Esophagus muscularis mucosa (tissue), 4 donors: ENCODE measurements at regions not wholly inside any gene's neighbourhood (a gene's known extent, or its start where the extent isn't known, plus 50 kb on each side); places are given as distances from the start of the nearest gene placed in this dataset.

Experiments used
- DNase-seq: peaks from one replicate; pipeline ENCODE4 v3.0.0-alpha.2; 2017; ENCODE audit errors: extremely low spot score
- H3K27ac ChIP-seq, 4 donors: fragments of 200-600 bp; sonication (generic); replicated peaks in 1 of 4; 1 replicate in 3 of 4; 2 replicates in 1 of 4; pipeline ENCODE4 v1.5.1; 2016 to 2019; ENCODE audit warnings: mild to moderate bottlenecking in 1 of 4
- H3K27me3 ChIP-seq, 4 donors: fragments of 200-600 bp; sonication (generic); one replicate each; pipeline versions ENCODE4 v1.5.1 to v1.6.0; 2016 to 2019
- H3K36me3 ChIP-seq, 4 donors: fragments of 200-600 bp; sonication (generic); one replicate each; pipeline ENCODE4 v1.5.1; 2016 to 2019
- H3K4me1 ChIP-seq, 4 donors: fragments of 200-600 bp; sonication (generic); one replicate each; pipeline ENCODE4 v1.5.1; 2016 to 2019
- H3K4me3 ChIP-seq, 4 donors: fragments of 200-600 bp; sonication (generic); 1 replicate in 2 of 4; 2 replicates in 2 of 4; pipeline ENCODE4 v1.5.1; 2016 to 2019; ENCODE audit warnings: mild to moderate bottlenecking in 4 of 4, moderate library complexity in 1 of 4
- H3K9me3 ChIP-seq, 4 donors: fragments of 200-600 bp; sonication (generic); 1 replicate in 3 of 4; 2 replicates in 1 of 4; pipeline ENCODE4 v1.5.1; 2016 to 2019
- EP300 ChIP-seq: sonication (generic); formaldehyde crosslinking; IDR thresholded peaks from one replicate; pipeline ENCODE4 v1.6.1; 2017; ENCODE audit warnings: antibody characterized with exemption
- POLR2A ChIP-seq: fragments of 450-650 bp; IDR thresholded peaks from one replicate; pipeline ENCODE4 v1.6.1; 2017; ENCODE audit warnings: antibody characterized with exemption, moderate library complexity, mild to moderate bottlenecking, low read depth
- POLR2AphosphoS5 ChIP-seq, 2 donors: sonication (generic); formaldehyde crosslinking; IDR thresholded peaks; one replicate each; pipeline ENCODE4 v1.6.1; 2017; ENCODE audit warnings: antibody characterized with exemption in 2 of 2
- WGBS: methylation state at CpG from one replicate; pipeline ENCODE4 v1.1.5; 2018; 5-methylcytosine and 5-hydroxymethylcytosine counted together
- intact Hi-C: fragments of 100-400 bp; cut with DNase I; formaldehyde crosslinking; loops from one replicate; pipeline ENCODE4 v1.15.1; 2023
- TF ChIP-seq, protein P1 (sequence below), 3 experiments: fragments of 200-600 bp in 2 of 3; fragments of 450-650 bp in 1 of 3; sonication (generic) in 2 of 3; IDR thresholded peaks; one replicate each; pipeline ENCODE4 v1.5.1; 2017 to 2019; ENCODE audit warnings: antibody characterized with exemption in 3 of 3, mild to moderate bottlenecking in 2 of 3, moderate library complexity in 1 of 3

DNA sequence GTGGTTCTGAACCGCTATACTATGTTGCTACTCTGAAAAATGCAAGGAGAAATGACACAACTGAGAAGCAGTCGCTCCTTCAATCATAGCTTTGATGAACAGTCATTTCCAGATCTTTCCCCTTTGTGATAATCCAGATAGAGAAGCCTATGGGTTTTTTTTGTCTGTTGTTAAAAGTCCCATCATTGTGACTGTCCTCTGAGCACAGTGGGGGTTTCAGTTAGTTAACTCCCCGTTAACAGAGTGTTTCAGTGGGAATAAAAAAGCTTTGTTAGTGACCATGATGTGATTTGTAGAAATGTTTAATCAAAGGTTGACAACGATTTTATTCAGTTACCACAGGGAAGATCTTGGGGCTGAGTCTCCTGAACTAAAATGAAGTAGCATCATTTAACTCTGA is 176.2 kb upstream of the MAOA start:
- Histone ChIP-seq H3K27me3 (no peaks in the 10 kb centered on the region), H3K4me3 (no peak overlapping the region), H3K4me1 (no peaks in the 10 kb centered on the region), H3K27ac (no peak overlapping the region), H3K9me3 (no peaks in the 10 kb centered on the region), H3K36me3 (no peaks in the 10 kb centered on the region)
- TF ChIP-seq POLR2AphosphoS5 (IDR thresholded peaks at IDR 0.05) (no peak), EP300 (no peak), POLR2A (no peak)
- TF ChIP-seq, protein P1, sequence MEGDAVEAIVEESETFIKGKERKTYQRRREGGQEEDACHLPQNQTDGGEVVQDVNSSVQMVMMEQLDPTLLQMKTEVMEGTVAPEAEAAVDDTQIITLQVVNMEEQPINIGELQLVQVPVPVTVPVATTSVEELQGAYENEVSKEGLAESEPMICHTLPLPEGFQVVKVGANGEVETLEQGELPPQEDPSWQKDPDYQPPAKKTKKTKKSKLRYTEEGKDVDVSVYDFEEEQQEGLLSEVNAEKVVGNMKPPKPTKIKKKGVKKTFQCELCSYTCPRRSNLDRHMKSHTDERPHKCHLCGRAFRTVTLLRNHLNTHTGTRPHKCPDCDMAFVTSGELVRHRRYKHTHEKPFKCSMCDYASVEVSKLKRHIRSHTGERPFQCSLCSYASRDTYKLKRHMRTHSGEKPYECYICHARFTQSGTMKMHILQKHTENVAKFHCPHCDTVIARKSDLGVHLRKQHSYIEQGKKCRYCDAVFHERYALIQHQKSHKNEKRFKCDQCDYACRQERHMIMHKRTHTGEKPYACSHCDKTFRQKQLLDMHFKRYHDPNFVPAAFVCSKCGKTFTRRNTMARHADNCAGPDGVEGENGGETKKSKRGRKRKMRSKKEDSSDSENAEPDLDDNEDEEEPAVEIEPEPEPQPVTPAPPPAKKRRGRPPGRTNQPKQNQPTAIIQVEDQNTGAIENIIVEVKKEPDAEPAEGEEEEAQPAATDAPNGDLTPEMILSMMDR (IDR thresholded peaks at IDR 0.05), result no peak
- no peak for DNase-seq
- WGBS, result 59% methylated on average over 4 of the region's 4 CpGs
- intact Hi-C loops, result no loop called here

DNA sequence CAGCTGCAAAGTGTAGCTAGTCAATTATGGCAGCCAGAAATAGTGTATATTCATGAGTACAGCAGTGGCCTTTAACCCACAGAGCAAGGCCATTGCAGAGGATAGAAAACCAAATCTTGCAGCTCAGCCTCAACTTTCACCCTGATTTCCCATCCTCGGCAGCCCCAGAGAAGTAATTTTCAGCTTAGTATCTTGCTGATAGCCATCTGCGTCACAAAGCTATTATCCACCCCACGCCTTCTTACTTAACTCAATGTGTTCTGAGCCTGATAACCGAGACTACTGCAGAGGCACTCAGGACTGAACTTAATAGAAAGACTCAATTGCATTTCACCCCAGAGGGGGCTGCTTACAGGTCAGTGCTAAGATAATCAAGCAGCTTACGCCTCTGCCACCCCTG is 174.5 kb upstream of the MAOA start:
- TF ChIP-seq POLR2A (no peak), POLR2AphosphoS5 (IDR thresholded peaks at IDR 0.05) (no peak), EP300 (no peak)
- TF ChIP-seq, protein P1 (IDR thresholded peaks at IDR 0.05), result no peak
- H3K4me3 ChIP-seq, result no peak overlapping the region
- H3K9me3 ChIP-seq, result no peaks in the 10 kb centered on the region
- intact Hi-C loops, result no loop called here
- H3K36me3 ChIP-seq, result no peaks in the 10 kb centered on the region
- no peaks in the 10 kb centered on the region for H3K27me3 ChIP-seq
- no peak overlapping the region for H3K27ac ChIP-seq
- DNase-seq, result no peak
- 74% methylated on average over 5 of the region's 5 CpGs for WGBS
- no peaks in the 10 kb centered on the region for H3K4me1 ChIP-seq

DNA sequence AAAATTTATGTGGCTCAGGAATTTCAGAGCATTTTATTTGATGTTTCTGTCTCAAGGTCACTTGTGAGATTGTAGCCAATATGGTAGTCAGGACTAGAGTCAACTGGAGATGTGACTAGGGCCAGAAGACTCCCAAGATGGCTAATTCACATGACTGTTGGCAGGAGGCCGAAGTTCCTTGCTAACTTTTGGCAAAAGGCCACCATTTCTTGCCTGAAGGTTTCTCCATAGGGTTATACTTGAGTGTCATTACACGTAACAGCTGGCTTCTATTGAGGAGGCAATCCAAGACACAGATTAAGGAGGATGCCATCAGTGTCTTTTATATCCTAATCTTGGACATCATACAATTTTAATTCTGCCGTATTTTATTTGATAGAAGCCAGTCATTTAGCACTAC is 162.3 kb upstream of the MAOA start:
- Histone ChIP-seq H3K27ac (no peak overlapping the region), H3K9me3 (no peaks in the 10 kb centered on the region), H3K36me3 (no peaks in the 10 kb centered on the region), H3K4me1 (no peaks in the 10 kb centered on the region), H3K4me3 (no peak overlapping the region), H3K27me3 (no peaks in the 10 kb centered on the region)
- WGBS, result 25% methylated on average over 3 of the region's 3 CpGs
- TF ChIP-seq, protein P1 (IDR thresholded peaks at IDR 0.05), result no peak
- TF ChIP-seq POLR2A (no peak), POLR2AphosphoS5 (IDR thresholded peaks at IDR 0.05) (no peak), EP300 (no peak)
- intact Hi-C loops, result no loop called here
- DNase-seq, result no peak

DNA sequence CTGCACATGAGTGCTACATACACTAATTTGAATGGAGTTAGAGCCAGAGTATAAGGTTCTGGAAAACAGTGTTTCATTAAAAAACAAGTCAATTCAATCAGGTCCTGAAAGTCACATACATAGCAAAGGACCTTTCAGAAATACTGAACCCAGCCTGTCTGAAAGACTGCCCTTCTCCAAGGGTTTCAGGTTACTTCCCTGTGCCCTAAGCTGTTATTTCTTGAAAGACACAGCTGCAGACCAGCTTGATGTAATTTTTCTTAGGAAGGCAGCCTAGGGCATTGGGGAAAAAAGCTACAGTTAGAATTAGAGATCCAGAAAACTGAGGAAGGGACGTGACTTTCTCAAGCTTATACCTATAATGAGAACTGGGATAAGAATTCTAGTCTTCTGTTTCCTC is 155.9 kb upstream of the MAOA start:
- 52% methylated on average over 1 of the region's 1 CpG for WGBS
- Histone ChIP-seq H3K4me3 (no peak overlapping the region), H3K9me3 (no peaks in the 10 kb centered on the region), H3K4me1 (no peaks in the 10 kb centered on the region), H3K27ac (no peak overlapping the region), H3K36me3 (no peaks in the 10 kb centered on the region), H3K27me3 (no peaks in the 10 kb centered on the region)
- intact Hi-C loops, result no loop called here
- TF ChIP-seq POLR2AphosphoS5 (IDR thresholded peaks at IDR 0.05) (no peak), EP300 (no peak), POLR2A (no peak)
- TF ChIP-seq, protein P1 (IDR thresholded peaks at IDR 0.05), result no peak
- DNase-seq, result no peak

DNA sequence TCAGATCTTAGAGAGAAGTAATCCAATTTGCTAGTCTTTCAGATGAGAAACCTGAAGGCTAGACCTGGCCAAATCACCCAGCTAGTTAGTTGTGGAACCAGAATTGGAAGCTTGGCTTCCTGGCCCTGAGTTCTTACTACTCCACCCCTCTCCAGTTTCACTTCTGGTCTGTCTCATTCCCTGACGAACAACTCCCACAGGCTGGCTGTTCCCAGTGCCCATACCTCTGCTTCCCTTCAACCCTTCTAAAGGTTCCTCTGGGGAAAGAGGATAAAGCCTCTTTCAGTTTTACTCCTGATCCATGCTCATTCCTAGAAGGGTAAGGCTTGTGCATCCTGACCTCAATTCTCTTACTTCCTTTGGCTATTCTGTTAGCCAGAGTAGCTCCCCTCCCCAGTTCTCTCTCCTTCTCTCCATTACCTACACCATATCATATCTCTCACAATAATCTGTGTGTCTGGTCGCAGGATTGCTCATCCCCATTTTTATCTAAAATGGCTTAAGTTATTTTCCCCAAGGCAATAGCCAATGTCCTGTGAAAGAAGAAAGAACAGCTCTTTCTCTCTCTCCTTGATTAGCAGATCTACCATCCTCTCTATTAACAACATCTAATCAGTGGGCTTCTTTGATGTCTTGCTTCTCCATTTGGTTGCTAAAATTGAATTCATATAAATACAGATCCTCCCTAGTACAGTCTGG is 155.0 kb upstream of the MAOA start:
- Histone ChIP-seq H3K27ac (no peak overlapping the region), H3K9me3 (no peaks in the 10 kb centered on the region), H3K4me1 (no peaks in the 10 kb centered on the region), H3K4me3 (no peak overlapping the region), H3K27me3 (no peaks in the 10 kb centered on the region), H3K36me3 (no peaks in the 10 kb centered on the region)
- no peak for TF ChIP-seq EP300
- no peak for DNase-seq
- intact Hi-C loops, result no loop called here
- WGBS, result 70% methylated on average over 2 of the region's 2 CpGs
